GM23248 (cell line): ENCODE measurements at regions not wholly inside any gene's neighbourhood (a gene's known extent, or its start where the extent isn't known, plus 50 kb on each side); places are given as distances from the start of the nearest gene placed in this dataset.

ENCODE experiments used
- EZH2 ChIP-seq: fragments of 200-600 bp; sonication (generic); IDR thresholded peaks from 2 replicates; pipeline ENCODE4 v1.6.1; 2018; ENCODE audit warnings: antibody characterized with exemption, mild to moderate bottlenecking; ENCODE audit not compliant: insufficient read depth, poor library complexity, severe bottlenecking
- EZH2phosphoT487 ChIP-seq: fragments of 200-600 bp; sonication (generic); IDR thresholded peaks from 2 replicates; pipeline ENCODE4 v1.6.1; 2018; ENCODE audit warnings: antibody characterized with exemption, moderate library complexity, mild to moderate bottlenecking, low read depth; ENCODE audit not compliant: insufficient read depth

DNA sequence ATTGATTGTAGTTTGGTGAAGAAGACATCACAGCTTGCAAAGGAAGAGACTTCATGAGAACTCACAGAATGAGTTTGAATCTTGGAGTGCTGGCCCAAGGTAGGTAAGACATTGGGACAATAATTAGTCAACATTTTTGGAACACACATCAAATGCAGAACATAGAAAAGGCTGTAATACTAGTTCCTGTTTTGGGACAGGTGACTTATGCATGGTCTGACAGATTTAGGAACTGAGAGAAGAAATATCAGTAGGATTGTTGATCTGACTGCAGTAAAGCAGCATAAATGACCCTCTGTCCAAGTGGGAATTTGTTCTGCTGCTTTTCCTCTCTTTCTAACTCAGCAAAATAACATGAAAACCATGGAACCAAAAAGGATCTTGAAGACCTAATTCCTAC lies 102.3 kb upstream of the MAP3K7 start:
- TF ChIP-seq EZH2phosphoT487 (no peak), EZH2 (no peak)
